Astrocyte of the spinal cord (primary cell): ENCODE measurements at regions not wholly inside any gene's neighbourhood (a gene's known extent, or its start where the extent isn't known, plus 50 kb on each side); places are given as distances from the start of the nearest gene placed in this dataset.

ENCODE experiments used
- DNase-seq: peaks from one replicate; pipeline ENCODE4 v3.0.0; 2011; ENCODE audit warnings: low read depth, low spot score
- H3K4me3 ChIP-seq: 2 replicates; pipeline ENCODE4 v1.5.1; 2011; ENCODE audit warnings: low read depth, mild to moderate bottlenecking, low read length, moderate library complexity
- CTCF ChIP-seq: IDR thresholded peaks from 2 replicates; pipeline ENCODE4 v1.5.1; 2012; ENCODE audit warnings: low read depth, mild to moderate bottlenecking, low read length, inconsistent platforms
- in situ Hi-C: cut with HindIII; loops from 2 replicates; pipeline ENCODE4 v1.10.0; 2017; ENCODE audit warnings: low sequenced_read_pairs

- TF ChIP-seq CTCF: no peak
- in situ Hi-C loops: no loop called here
- no peak for DNase-seq
- H3K4me3 ChIP-seq: no peak overlapping the region
These were observed 56.7 kb upstream of the SRP9 start for GRCh38 chr1:225720937-225721336.

DNA sequence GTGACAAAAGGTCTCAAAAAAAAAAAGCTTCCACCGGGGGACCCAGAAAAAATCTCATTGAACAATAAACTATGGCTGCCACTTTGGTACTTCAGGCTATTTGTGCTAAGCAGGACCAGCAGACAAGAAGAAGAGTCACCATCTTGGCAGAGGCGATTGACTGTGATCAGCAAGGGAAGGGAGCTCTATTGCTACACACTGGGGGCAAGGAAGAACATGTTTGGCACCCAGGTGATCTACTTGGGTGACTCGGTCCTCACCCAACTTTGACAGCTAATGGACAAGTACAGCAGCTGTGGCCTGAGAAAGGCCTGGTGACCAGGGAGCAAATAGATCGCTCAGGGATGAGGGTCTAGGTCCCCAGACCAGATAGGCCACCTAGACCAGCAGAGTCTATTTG lies 53.4 kb upstream of the SRP9 start:
- H3K4me3 ChIP-seq: no peak overlapping the region
- TF ChIP-seq CTCF: no peak
- no peak for DNase-seq
- in situ Hi-C loops: no loop called here
